WTC11 (cell line): ENCODE measurements at regions not wholly inside any gene's neighbourhood (a gene's known extent, or its start where the extent isn't known, plus 50 kb on each side); places are given as distances from the start of the nearest gene placed in this dataset.

Source experiments
- ATAC-seq: fragments of 200-7000 bp; cut with Tn5 transposase; 2 replicates; pipeline ENCODE4 v1.10.0; 2021; ENCODE audit warnings: mild to moderate bottlenecking, moderate library complexity
- CTCF ChIA-PET: fragments of 300-600 bp; sonication (Branson Sonifier 250); formaldehyde crosslinking; loops from one replicate; lab custom pipeline; 2021; ENCODE audit warnings: antibody characterized with exemption; lab: Charles Lee
- POLR2A ChIA-PET: fragments of 350-600 bp; sonication (Branson Sonifier 250); formaldehyde crosslinking; loops from one replicate; lab custom pipeline; 2021; ENCODE audit warnings: antibody characterized with exemption; lab: Charles Lee
- DNase-seq: peaks from one replicate; pipeline ENCODE4 v3.0.0; 2021; ENCODE audit warnings: low spot score
- H3K27ac Mint-ChIP-seq: 2 replicates; pipeline ENCODE4 v1.8.0; 2021; ENCODE audit warnings: mixed read lengths
- H3K27me3 Mint-ChIP-seq: 2 replicates; pipeline ENCODE4 v1.8.0; 2021; ENCODE audit warnings: low read depth, mild to moderate bottlenecking, moderate library complexity, mixed read lengths
- H3K36me3 Mint-ChIP-seq: 2 replicates; pipeline ENCODE4 v1.8.0; 2021; ENCODE audit warnings: mixed read lengths
- H3K4me1 Mint-ChIP-seq: 2 replicates; pipeline ENCODE4 v1.8.0; 2022; ENCODE audit warnings: mixed read lengths
- H3K4me3 Mint-ChIP-seq: 2 replicates; pipeline ENCODE4 v1.8.0; 2021; ENCODE audit warnings: mild to moderate bottlenecking, moderate library complexity, mixed read lengths
- H3K9me3 Mint-ChIP-seq: 2 replicates; pipeline ENCODE4 v1.8.0; 2021; ENCODE audit warnings: mixed read lengths
- ATF1 ChIP-seq: sonication (generic); formaldehyde crosslinking; IDR thresholded peaks from 2 replicates; pipeline ENCODE4 v1.8.1; 2023; ENCODE audit warnings: mild to moderate bottlenecking, moderate library complexity, missing genetic modification reagents
- CREB1 ChIP-seq: sonication (generic); formaldehyde crosslinking; IDR thresholded peaks from 2 replicates; pipeline ENCODE4 v1.8.0; 2023; ENCODE audit warnings: mild to moderate bottlenecking, missing genetic modification reagents
- ETV6 ChIP-seq: sonication (generic); formaldehyde crosslinking; IDR thresholded peaks from 2 replicates; pipeline ENCODE4 v1.8.1; 2022; ENCODE audit warnings: mild to moderate bottlenecking, missing genetic modification reagents
- FOXJ3 ChIP-seq: sonication (generic); formaldehyde crosslinking; IDR thresholded peaks from 2 replicates; pipeline ENCODE4 v1.9.0; 2021; ENCODE audit warnings: missing genetic modification reagents, mild to moderate bottlenecking, borderline replicate concordance
- FOXK1 ChIP-seq: sonication (generic); formaldehyde crosslinking; IDR thresholded peaks from 2 replicates; pipeline ENCODE4 v1.8.0; 2022; ENCODE audit warnings: mild to moderate bottlenecking, moderate library complexity, missing genetic modification reagents
- IRF1 ChIP-seq: sonication (generic); formaldehyde crosslinking; IDR thresholded peaks from 2 replicates; pipeline ENCODE4 v1.8.0; 2023; ENCODE audit warnings: missing genetic modification reagents
- IRF2 ChIP-seq: sonication (generic); formaldehyde crosslinking; IDR thresholded peaks from 2 replicates; pipeline ENCODE4 v1.8.0; 2022; ENCODE audit warnings: low read depth, missing genetic modification reagents, borderline replicate concordance
- JUN ChIP-seq: sonication (generic); formaldehyde crosslinking; IDR thresholded peaks from 2 replicates; pipeline ENCODE4 v1.8.0; 2023; ENCODE audit warnings: mild to moderate bottlenecking, missing genetic modification reagents
- MXD4 ChIP-seq: fragments of 250-450 bp; sonication (Bioruptor Pico); IDR thresholded peaks from 2 replicates; pipeline ENCODE4 v1.8.0; 2021; ENCODE audit warnings: mild to moderate bottlenecking, moderate library complexity, borderline replicate concordance
- NFE2L1 ChIP-seq: sonication (generic); formaldehyde crosslinking; IDR thresholded peaks from 2 replicates; pipeline ENCODE4 v1.8.1; 2023; ENCODE audit warnings: missing genetic modification reagents
- NR1H2 ChIP-seq: sonication (generic); formaldehyde crosslinking; IDR thresholded peaks from 2 replicates; pipeline ENCODE4 v1.9.0; 2021; ENCODE audit warnings: mild to moderate bottlenecking, moderate library complexity, missing genetic modification reagents
- RELA ChIP-seq: sonication (generic); formaldehyde crosslinking; IDR thresholded peaks from 2 replicates; pipeline ENCODE4 v1.8.1; 2022; ENCODE audit warnings: missing genetic modification reagents, mild to moderate bottlenecking, borderline replicate concordance
- ZBTB21 ChIP-seq: sonication (generic); formaldehyde crosslinking; IDR thresholded peaks from 2 replicates; pipeline ENCODE4 v1.8.1; 2023; ENCODE audit warnings: mild to moderate bottlenecking, missing genetic modification reagents, borderline replicate concordance
- ZNF317 ChIP-seq: sonication (generic); formaldehyde crosslinking; IDR thresholded peaks from 2 replicates; pipeline ENCODE4 v1.8.1; 2023; ENCODE audit warnings: low read depth, mild to moderate bottlenecking, moderate library complexity, missing genetic modification reagents, borderline replicate concordance
- ZNF425 ChIP-seq: fragments of 250-450 bp; sonication (Bioruptor Pico); conservative IDR thresholded peaks from 2 replicates; pipeline ENCODE4 v1.9.0; 2021; ENCODE audit warnings: mild to moderate bottlenecking
- ZNF671 ChIP-seq: fragments of 250-450 bp; sonication (Bioruptor Pico); IDR thresholded peaks from 2 replicates; pipeline ENCODE4 v1.8.0; 2021; ENCODE audit warnings: mild to moderate bottlenecking
- TF ChIP-seq, protein P1 (sequence below): fragments of 250-450 bp; sonication (Bioruptor Pico); IDR thresholded peaks from 2 replicates; pipeline ENCODE4 v1.9.0; 2021; ENCODE audit warnings: mild to moderate bottlenecking
- TF ChIP-seq, protein P2 (sequence below): fragments of 250-450 bp; sonication (Bioruptor Pico); IDR thresholded peaks from 2 replicates; pipeline ENCODE4 v1.9.0; 2021; ENCODE audit warnings: mild to moderate bottlenecking, borderline replicate concordance
- TF ChIP-seq, protein P3 (sequence below): sonication (generic); formaldehyde crosslinking; IDR thresholded peaks from 2 replicates; pipeline ENCODE4 v1.8.1; 2022; ENCODE audit warnings: mild to moderate bottlenecking, moderate library complexity, missing genetic modification reagents
- TF ChIP-seq, protein P4 (sequence below): sonication (generic); formaldehyde crosslinking; IDR thresholded peaks from 2 replicates; pipeline ENCODE4 v1.8.0; 2023; ENCODE audit warnings: missing genetic modification reagents, mild to moderate bottlenecking, borderline replicate concordance

DNA sequence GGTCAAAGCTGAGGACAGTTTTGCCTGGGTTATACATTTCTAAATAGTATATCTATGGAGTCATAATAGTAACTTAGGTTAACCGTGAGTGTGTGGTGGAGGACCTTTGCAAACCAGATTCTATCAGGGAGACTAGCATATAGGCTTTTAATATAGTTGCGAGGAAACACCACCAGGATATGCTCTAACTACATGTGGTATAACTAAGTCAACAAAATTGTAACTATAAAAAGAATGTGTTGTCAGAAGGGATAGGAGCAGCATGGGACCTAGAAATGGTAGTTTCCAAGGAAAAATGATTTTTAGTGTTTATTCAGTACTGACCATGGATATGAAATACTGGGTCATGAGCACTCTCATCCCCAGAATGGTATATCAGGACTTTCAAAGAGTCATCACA lies 338.1 kb downstream of the TGFB2 start:
- TF ChIP-seq, protein P1, sequence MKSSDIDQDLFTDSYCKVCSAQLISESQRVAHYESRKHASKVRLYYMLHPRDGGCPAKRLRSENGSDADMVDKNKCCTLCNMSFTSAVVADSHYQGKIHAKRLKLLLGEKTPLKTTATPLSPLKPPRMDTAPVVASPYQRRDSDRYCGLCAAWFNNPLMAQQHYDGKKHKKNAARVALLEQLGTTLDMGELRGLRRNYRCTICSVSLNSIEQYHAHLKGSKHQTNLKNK (CRISPR knock-in tag): no peak
- no peak for TF ChIP-seq NR1H2
- no peak for TF ChIP-seq FOXJ3 (CRISPR knock-in tag)
- no peak for TF ChIP-seq CREB1 (CRISPR knock-in tag)
- no peak for TF ChIP-seq ZNF671 (CRISPR knock-in tag)
- TF ChIP-seq RELA (CRISPR knock-in tag): no peak
- no peak for TF ChIP-seq ZBTB21 (CRISPR knock-in tag)
- no peak for TF ChIP-seq ETV6 (CRISPR knock-in tag)
- TF ChIP-seq MXD4 (CRISPR knock-in tag): no peak
- TF ChIP-seq JUN (CRISPR knock-in tag): no peak
- TF ChIP-seq, protein P2, sequence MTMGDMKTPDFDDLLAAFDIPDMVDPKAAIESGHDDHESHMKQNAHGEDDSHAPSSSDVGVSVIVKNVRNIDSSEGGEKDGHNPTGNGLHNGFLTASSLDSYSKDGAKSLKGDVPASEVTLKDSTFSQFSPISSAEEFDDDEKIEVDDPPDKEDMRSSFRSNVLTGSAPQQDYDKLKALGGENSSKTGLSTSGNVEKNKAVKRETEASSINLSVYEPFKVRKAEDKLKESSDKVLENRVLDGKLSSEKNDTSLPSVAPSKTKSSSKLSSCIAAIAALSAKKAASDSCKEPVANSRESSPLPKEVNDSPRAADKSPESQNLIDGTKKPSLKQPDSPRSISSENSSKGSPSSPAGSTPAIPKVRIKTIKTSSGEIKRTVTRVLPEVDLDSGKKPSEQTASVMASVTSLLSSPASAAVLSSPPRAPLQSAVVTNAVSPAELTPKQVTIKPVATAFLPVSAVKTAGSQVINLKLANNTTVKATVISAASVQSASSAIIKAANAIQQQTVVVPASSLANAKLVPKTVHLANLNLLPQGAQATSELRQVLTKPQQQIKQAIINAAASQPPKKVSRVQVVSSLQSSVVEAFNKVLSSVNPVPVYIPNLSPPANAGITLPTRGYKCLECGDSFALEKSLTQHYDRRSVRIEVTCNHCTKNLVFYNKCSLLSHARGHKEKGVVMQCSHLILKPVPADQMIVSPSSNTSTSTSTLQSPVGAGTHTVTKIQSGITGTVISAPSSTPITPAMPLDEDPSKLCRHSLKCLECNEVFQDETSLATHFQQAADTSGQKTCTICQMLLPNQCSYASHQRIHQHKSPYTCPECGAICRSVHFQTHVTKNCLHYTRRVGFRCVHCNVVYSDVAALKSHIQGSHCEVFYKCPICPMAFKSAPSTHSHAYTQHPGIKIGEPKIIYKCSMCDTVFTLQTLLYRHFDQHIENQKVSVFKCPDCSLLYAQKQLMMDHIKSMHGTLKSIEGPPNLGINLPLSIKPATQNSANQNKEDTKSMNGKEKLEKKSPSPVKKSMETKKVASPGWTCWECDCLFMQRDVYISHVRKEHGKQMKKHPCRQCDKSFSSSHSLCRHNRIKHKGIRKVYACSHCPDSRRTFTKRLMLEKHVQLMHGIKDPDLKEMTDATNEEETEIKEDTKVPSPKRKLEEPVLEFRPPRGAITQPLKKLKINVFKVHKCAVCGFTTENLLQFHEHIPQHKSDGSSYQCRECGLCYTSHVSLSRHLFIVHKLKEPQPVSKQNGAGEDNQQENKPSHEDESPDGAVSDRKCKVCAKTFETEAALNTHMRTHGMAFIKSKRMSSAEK (CRISPR knock-in tag): no peak
- TF ChIP-seq, protein P3, sequence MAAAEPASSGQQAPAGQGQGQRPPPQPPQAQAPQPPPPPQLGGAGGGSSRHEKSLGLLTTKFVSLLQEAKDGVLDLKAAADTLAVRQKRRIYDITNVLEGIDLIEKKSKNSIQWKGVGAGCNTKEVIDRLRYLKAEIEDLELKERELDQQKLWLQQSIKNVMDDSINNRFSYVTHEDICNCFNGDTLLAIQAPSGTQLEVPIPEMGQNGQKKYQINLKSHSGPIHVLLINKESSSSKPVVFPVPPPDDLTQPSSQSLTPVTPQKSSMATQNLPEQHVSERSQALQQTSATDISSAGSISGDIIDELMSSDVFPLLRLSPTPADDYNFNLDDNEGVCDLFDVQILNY (CRISPR knock-in tag): no peak
- no peak for TF ChIP-seq IRF2 (CRISPR knock-in tag)
- no peak for TF ChIP-seq IRF1 (CRISPR knock-in tag)
- no peak for TF ChIP-seq FOXK1 (CRISPR knock-in tag)
- no peak for TF ChIP-seq NFE2L1
- TF ChIP-seq, all 79 proteins: peak for 0
- no peak overlapping the region for H3K27ac Mint-ChIP-seq
- POLR2A ChIA-PET: no interaction called here
- no peaks in the 10 kb centered on the region for H3K36me3 Mint-ChIP-seq
- H3K4me3 Mint-ChIP-seq: no peak overlapping the region
- peaks cover 4% of the 10 kb centered on the region; the same call in 1 of the 2 replicates for H3K9me3 Mint-ChIP-seq
- ATAC-seq (no peak), DNase-seq (no peak)
- H3K4me1 Mint-ChIP-seq: no peaks in the 10 kb centered on the region
- CTCF ChIA-PET: interaction anchor here (1.3 kb wide), 1 partner anchor 9 kb away, joined by 4 read pairs; no protein-coding TSS in a partner anchor
- H3K27me3 Mint-ChIP-seq: no peaks in the 10 kb centered on the region

DNA sequence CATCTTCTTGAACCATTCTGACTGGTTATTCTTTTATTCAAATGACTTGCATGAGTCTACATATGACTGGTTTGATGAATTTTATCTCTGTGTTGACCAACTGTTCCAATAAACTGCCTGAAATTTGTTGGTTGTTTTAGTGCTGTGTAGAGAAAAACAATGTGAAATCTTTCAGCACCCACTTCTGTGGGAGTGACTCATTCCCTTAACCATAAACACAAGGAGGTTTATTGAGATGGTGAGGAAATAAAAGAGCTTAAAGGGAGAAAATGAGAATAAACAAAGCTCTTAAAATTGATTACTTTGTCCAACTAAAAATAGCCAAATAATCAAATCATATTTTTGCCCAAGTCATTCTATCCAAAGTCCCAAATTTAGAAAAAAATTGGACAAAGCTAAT lies 341.1 kb downstream of the TGFB2 start:
- H3K4me1 Mint-ChIP-seq: no peaks in the 10 kb centered on the region
- ChIA-PET CTCF (no interaction called here), POLR2A (no interaction called here)
- H3K9me3 Mint-ChIP-seq: peaks cover 14% of the 10 kb centered on the region
- ATAC-seq (no peak), DNase-seq (no peak)
- no peak overlapping the region for H3K27ac Mint-ChIP-seq
- H3K27me3 Mint-ChIP-seq: no peaks in the 10 kb centered on the region
- H3K4me3 Mint-ChIP-seq: no peak overlapping the region
- H3K36me3 Mint-ChIP-seq: no peaks in the 10 kb centered on the region
- TF ChIP-seq ETV6 (CRISPR knock-in tag) (no peak), ATF1 (CRISPR knock-in tag) (no peak), ZNF425 (CRISPR knock-in tag) (no peak), ZNF317 (no peak), NFE2L1 (no peak)
- TF ChIP-seq, protein P4, sequence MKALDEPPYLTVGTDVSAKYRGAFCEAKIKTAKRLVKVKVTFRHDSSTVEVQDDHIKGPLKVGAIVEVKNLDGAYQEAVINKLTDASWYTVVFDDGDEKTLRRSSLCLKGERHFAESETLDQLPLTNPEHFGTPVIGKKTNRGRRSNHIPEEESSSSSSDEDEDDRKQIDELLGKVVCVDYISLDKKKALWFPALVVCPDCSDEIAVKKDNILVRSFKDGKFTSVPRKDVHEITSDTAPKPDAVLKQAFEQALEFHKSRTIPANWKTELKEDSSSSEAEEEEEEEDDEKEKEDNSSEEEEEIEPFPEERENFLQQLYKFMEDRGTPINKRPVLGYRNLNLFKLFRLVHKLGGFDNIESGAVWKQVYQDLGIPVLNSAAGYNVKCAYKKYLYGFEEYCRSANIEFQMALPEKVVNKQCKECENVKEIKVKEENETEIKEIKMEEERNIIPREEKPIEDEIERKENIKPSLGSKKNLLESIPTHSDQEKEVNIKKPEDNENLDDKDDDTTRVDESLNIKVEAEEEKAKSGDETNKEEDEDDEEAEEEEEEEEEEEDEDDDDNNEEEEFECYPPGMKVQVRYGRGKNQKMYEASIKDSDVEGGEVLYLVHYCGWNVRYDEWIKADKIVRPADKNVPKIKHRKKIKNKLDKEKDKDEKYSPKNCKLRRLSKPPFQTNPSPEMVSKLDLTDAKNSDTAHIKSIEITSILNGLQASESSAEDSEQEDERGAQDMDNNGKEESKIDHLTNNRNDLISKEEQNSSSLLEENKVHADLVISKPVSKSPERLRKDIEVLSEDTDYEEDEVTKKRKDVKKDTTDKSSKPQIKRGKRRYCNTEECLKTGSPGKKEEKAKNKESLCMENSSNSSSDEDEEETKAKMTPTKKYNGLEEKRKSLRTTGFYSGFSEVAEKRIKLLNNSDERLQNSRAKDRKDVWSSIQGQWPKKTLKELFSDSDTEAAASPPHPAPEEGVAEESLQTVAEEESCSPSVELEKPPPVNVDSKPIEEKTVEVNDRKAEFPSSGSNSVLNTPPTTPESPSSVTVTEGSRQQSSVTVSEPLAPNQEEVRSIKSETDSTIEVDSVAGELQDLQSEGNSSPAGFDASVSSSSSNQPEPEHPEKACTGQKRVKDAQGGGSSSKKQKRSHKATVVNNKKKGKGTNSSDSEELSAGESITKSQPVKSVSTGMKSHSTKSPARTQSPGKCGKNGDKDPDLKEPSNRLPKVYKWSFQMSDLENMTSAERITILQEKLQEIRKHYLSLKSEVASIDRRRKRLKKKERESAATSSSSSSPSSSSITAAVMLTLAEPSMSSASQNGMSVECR (CRISPR knock-in tag): no peak
